Vagina (tissue), 2 donors: ENCODE measurements at regions not wholly inside any gene's neighbourhood (a gene's known extent, or its start where the extent isn't known, plus 50 kb on each side); places are given as distances from the start of the nearest gene placed in this dataset.
"Not testable (repeated sequence)": the region's sequence is repeated elsewhere in the genome, so short reads cannot be mapped to it uniquely, and the experiment has no call there.

Experiments
- CTCF ChIP-seq, 3 experiments: fragments of 450-650 bp in 2 of 3; fragments of 200-600 bp in 1 of 3; sonication (generic) in 1 of 3; IDR thresholded peaks; one replicate each; pipeline ENCODE4 v1.5.1; 2017 to 2019; ENCODE audit warnings: antibody characterized with exemption in 3 of 3, mild to moderate bottlenecking in 2 of 3, moderate library complexity in 2 of 3
- POLR2A ChIP-seq, 2 donors: fragments of 450-650 bp; IDR thresholded peaks; one replicate each; pipeline ENCODE4 v1.6.1; 2017; ENCODE audit warnings: antibody characterized with exemption in 2 of 2, mild to moderate bottlenecking in 2 of 2, moderate library complexity in 2 of 2
- POLR2AphosphoS5 ChIP-seq, 2 donors: sonication (generic); formaldehyde crosslinking; IDR thresholded peaks; one replicate each; pipeline ENCODE4 v1.9.0; 2017; ENCODE audit warnings: antibody characterized with exemption in 2 of 2, mild to moderate bottlenecking in 2 of 2, low read depth in 1 of 2; ENCODE audit not compliant: insufficient read depth in 1 of 2

GRCh38 chr16:34063498-34064157, 604.2 kb downstream of the TP53TG3F start:
- TF ChIP-seq POLR2AphosphoS5 (IDR thresholded peaks at IDR 0.05; ENCODE audit: insufficient read depth in 1 of 2, low read depth in 1 of 2); CTCF (IDR thresholded peaks at IDR 0.05); POLR2A (IDR thresholded peaks at IDR 0.05): not testable (repeated sequence)
